Epithelial cell of proximal tubule (primary cell): ENCODE measurements at regions not wholly inside any gene's neighbourhood (a gene's known extent, or its start where the extent isn't known, plus 50 kb on each side); places are given as distances from the start of the nearest gene placed in this dataset.

Experiments used
- DNase-seq: peaks from one replicate; pipeline ENCODE4 v3.0.0-alpha.2; 2011; ENCODE audit warnings: low read depth
- H3K4me3 ChIP-seq: 2 replicates; pipeline ENCODE4 v1.5.1; 2011; ENCODE audit warnings: low read depth, mild to moderate bottlenecking, low read length
- CTCF ChIP-seq: conservative IDR thresholded peaks from 2 replicates; pipeline ENCODE4 v1.5.1; 2012; ENCODE audit warnings: low read depth, mild to moderate bottlenecking, low read length

- no peak overlapping the region for H3K4me3 ChIP-seq
- no peak for TF ChIP-seq CTCF
- DNase-seq = no peak
Observed at GRCh38 chr2:83764447-83765005, 694.6 kb downstream of the SUCLG1 start.

- no peak overlapping the region for H3K4me3 ChIP-seq
- TF ChIP-seq CTCF = no peak
- no peak for DNase-seq
Observed at GRCh38 chr2:83757329-83757728, 701.8 kb downstream of the SUCLG1 start.

GRCh38 chr2:83756219-83756618 is 702.9 kb downstream of the SUCLG1 start:
- no peak for DNase-seq

GRCh38 chr2:83747141-83747540 is 711.9 kb downstream of the SUCLG1 start:
- TF ChIP-seq CTCF = no peak
- no peak for DNase-seq
- H3K4me3 ChIP-seq = no peak overlapping the region

More at GRCh38 chr2:83756219-83756618, 702.9 kb downstream of the SUCLG1 start:
- no peak overlapping the region for H3K4me3 ChIP-seq
- no peak for TF ChIP-seq CTCF

GRCh38 chr2:83744855-83745254 is 714.2 kb downstream of the SUCLG1 start:
- no peak for TF ChIP-seq CTCF
- no peak for DNase-seq
- no peak overlapping the region for H3K4me3 ChIP-seq

GRCh38 chr2:83742117-83742782 is 716.8 kb downstream of the SUCLG1 start:
- DNase-seq = no peak
- TF ChIP-seq CTCF = no peak
- H3K4me3 ChIP-seq = no peak overlapping the region

GRCh38 chr2:83730223-83730622 is 728.9 kb downstream of the SUCLG1 start:
- no peak overlapping the region for H3K4me3 ChIP-seq
- TF ChIP-seq CTCF = no peak
- no peak for DNase-seq
